Fibroblast of villous mesenchyme (primary cell): ENCODE measurements at regions not wholly inside any gene's neighbourhood (a gene's known extent, or its start where the extent isn't known, plus 50 kb on each side); places are given as distances from the start of the nearest gene placed in this dataset.

Experiments
- DNase-seq: peaks from one replicate; pipeline ENCODE4 v3.0.0-alpha.2; 2010; ENCODE audit warnings: low read depth
- H3K4me3 ChIP-seq: 2 replicates; pipeline ENCODE4 v1.5.1; 2011; ENCODE audit warnings: low read depth, mild to moderate bottlenecking, low read length
- TF ChIP-seq, protein P1 (sequence below): IDR thresholded peaks from 2 replicates; pipeline ENCODE4 v1.5.1; 2012; ENCODE audit warnings: low read depth, mild to moderate bottlenecking, low read length; ENCODE audit not compliant: insufficient read depth

DNA sequence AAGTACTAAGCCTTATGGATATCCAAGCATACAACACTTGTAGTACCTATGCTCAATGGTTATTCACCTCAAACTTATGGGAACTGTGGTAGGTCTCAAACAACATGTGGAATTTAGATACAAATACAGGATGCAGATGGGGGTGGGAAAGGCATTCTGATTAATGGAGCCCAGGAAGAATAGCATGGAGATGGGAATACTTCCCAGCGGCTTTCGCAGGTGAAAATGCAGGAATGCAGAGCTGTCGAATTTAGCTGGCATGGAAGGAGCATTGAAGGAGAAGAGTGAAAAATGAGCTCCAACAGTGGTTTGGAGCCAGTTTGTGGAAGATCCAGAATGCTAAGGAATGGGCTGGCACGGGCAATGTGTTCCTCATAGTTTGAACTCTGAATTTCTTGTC is 89.9 kb downstream of the NKX2-1 start:
- TF ChIP-seq, protein P1, sequence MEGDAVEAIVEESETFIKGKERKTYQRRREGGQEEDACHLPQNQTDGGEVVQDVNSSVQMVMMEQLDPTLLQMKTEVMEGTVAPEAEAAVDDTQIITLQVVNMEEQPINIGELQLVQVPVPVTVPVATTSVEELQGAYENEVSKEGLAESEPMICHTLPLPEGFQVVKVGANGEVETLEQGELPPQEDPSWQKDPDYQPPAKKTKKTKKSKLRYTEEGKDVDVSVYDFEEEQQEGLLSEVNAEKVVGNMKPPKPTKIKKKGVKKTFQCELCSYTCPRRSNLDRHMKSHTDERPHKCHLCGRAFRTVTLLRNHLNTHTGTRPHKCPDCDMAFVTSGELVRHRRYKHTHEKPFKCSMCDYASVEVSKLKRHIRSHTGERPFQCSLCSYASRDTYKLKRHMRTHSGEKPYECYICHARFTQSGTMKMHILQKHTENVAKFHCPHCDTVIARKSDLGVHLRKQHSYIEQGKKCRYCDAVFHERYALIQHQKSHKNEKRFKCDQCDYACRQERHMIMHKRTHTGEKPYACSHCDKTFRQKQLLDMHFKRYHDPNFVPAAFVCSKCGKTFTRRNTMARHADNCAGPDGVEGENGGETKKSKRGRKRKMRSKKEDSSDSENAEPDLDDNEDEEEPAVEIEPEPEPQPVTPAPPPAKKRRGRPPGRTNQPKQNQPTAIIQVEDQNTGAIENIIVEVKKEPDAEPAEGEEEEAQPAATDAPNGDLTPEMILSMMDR, result no peak
- H3K4me3 ChIP-seq, result no peak overlapping the region

DNA sequence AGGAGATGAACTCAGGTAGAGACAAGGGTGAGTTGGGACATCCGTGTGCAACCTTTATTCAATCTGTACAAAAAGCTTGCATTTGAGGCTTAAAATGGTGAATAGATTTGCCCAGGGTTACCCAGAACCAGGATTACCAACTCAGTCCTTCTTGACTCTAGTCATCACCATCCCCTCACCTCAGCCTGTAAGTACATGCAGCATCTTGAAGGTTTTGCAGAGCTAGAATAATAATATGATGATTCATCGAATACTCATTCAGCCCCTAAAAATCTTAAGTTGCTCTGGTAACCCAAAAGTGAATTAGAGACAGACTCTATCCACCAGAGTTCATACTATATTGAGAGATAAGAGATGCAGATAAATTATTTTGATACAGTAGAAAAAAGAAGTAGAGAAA is 90.3 kb downstream of the NKX2-1 start:
- H3K4me3 ChIP-seq, result no peak overlapping the region
- DNase-seq, result no peak
- TF ChIP-seq, protein P1, result no peak

More for the DNA sequence above, 89.9 kb downstream of the NKX2-1 start:
- no peak for DNase-seq

DNA sequence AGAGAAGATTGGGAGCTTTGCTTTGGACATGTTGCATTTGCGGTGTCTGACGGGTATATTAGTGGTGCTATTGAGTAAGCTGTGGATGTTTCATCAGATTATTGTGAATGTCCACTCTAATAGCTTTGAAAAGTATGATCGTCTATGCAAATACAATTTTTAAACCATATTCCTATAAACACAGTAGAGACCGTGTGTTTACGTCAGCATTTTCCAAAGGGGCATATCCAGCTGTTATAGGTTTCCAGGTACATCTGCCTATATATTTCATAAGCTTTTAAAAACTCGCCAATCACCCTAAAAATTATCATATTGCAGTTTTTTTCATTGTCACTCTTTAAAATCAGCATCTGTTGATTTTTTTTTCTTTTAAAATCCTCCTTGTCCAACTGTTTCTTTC is 91.7 kb downstream of the NKX2-1 start:
- DNase-seq, result no peak
- H3K4me3 ChIP-seq, result no peak overlapping the region
- TF ChIP-seq, protein P1, result no peak

DNA sequence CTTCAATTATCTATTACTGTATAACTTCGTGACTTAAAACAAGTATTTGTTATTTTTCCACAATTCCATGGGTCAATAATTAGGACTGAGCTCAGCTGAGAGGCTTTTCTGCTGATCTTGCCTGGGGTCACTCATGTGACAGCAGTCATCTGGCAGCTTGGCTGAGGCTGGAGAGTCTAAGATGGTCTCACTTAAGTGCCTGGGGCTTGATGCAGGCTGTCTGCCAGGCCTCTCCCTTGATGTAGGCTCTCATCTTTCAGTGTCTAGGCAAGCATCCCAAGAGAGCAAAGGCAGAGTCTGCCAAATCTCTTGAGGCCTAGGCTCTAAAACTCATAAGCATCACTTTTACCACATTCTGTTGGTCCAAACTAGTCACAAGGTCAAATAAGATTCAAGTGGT is 93.2 kb downstream of the NKX2-1 start:
- TF ChIP-seq, protein P1, result no peak
- no peak overlapping the region for H3K4me3 ChIP-seq
- no peak for DNase-seq

DNA sequence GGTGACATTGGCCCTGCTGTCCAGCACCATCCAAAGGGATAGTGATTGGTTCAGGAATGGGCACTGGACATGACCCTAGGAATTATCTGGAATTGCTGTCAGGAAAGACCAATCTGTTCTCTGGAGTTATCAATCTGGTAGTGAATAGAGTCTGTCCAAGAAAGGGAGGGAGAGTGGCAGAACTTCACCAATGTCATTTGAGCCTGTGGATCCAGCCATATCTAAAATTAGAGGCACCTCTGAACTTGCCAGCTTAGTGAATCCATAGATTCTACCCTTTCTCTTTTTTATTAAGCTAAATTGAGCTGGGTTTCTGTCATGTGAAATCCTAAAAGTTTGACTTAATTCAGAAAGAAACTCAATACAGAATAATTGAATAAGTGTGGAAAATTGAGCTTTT is 93.9 kb downstream of the NKX2-1 start:
- no peak for DNase-seq
- TF ChIP-seq, protein P1, result no peak

DNA sequence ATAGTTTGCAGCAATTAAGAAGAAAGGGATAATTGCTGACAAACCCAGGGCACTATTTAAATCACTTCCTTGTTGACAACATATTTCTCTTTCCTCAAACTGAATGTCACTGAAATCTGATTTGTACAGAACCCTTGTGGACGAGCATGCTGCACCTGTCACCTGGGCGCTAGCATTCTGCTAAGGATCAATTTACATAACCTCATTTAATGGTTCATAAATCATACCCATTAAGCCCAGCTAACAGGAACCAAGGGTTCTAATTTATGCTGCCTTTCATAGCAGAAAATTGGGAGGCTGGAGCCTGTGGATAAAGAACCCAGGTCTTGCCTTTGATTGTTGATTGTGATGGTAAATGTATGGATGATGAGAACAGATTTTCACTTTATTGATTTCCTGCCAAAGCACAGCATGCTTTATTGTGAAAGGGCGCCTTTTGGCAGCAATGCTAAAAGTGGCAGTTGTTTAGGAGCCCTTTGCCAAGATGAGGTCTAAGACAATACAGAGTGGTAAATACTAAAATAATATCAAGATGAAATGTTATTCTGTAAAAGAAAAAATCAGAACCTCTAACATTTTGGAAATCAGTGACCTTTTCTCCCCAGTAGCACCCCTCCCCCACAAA is 95.4 kb downstream of the NKX2-1 start:
- TF ChIP-seq, protein P1, result no peak
- no peak for DNase-seq
- no peak overlapping the region for H3K4me3 ChIP-seq

More for the DNA sequence above, 93.9 kb downstream of the NKX2-1 start:
- no peak overlapping the region for H3K4me3 ChIP-seq

DNA sequence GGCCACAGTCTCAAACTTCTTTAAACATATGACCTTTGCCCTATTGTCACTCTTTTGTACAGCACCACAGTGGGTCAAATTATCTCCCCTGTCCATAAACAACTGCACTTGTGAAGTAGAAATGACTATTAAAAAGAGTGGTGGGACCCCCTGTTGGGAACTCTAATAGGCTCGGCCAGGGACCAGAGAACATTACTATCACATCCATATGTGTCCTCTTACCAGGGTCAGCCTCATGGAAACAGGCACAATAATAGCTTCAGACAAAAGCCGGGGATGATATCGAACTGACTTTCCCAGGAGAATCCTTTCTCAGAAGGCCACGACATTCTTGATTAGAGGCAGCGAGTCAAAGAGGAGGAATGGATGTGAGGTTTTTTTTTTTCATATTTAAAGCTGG is 96.6 kb downstream of the NKX2-1 start:
- TF ChIP-seq, protein P1, result no peak

More for the DNA sequence above, 96.6 kb downstream of the NKX2-1 start:
- no peak overlapping the region for H3K4me3 ChIP-seq
- no peak for DNase-seq
